GM18907 (cell line): ENCODE measurements at regions not wholly inside any gene's neighbourhood (a gene's known extent, or its start where the extent isn't known, plus 50 kb on each side); places are given as distances from the start of the nearest gene placed in this dataset.
"Not testable (repeated sequence)": the region's sequence is repeated elsewhere in the genome, so short reads cannot be mapped to it uniquely, and the experiment has no call there.

Experiments used
- ATAC-seq: cut with Tn5 transposase; IDR thresholded peaks from one replicate; pipeline ENCODE4 v1.9.1; 2021; ENCODE audit warnings: mild to moderate bottlenecking, moderate library complexity; ENCODE audit not compliant: unreplicated experiment

- ATAC-seq, result no peak
These were observed 50.7 kb upstream of the TNFSF4 start for GRCh38 chr1:173257805-173258204.

DNA sequence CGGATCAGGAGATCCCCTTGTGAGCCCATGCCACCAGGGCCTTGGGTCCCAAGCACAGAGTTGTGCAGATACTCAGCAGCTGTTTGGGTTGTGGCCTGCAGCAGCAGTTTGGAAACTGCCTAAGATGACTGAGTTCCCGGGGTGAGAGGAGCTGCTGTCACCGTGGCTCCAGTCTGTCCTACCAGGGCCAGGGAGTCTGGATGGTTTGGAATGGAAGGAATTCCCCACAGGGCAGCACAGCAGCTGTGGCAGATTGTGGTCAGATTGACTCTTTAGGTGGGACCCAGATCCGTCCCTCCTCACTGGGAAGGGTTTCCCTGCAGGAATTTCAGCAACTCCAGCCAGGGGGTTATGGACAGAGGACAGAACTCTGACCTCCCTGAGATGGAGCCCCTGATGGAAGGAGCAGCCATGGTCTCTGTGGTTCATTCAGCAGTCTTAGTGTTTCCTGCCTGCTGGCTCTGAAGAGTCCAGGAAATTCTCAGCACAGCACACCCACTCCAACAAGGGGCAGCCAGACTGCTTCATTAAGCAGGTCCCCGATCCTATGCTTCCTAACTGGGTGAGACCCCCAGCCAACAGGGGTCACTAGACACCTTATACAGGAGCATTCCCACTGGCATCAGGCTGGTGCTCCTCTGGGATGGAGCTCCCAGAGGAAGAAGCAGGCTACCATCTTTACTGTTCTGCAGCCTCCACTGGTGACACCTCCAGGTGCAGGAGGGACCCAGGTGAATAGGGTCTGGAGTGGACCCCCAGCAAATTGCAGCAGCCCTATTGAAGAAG is 51.5 kb upstream of the TNFSF4 start:
- no peak for ATAC-seq

GRCh38 chr1:173260329-173260728 is 53.2 kb upstream of the TNFSF4 start:
- ATAC-seq, result not testable (repeated sequence)

DNA sequence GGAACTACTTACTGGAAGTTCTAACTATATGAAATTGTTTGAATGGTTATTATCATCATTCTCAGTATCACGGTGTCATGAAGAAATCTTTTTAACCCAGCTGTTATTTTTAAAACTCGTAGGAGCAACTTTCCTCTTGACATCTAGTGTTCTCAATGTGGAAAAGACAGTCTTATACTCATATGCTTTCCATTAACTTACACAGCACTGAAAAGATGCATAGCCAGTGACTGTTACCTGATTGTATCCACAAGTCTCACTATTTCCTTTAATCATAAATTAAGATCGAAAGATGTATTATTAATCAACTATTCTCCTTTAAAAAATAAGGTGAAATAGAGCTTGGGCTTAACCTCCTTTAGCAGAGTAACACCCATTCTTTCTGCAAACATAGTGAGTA is 59.7 kb upstream of the TNFSF4 start:
- ATAC-seq, result no peak

- ATAC-seq, result no peak
These were observed 60.4 kb upstream of the TNFSF4 start for GRCh38 chr1:173267453-173267945.

DNA sequence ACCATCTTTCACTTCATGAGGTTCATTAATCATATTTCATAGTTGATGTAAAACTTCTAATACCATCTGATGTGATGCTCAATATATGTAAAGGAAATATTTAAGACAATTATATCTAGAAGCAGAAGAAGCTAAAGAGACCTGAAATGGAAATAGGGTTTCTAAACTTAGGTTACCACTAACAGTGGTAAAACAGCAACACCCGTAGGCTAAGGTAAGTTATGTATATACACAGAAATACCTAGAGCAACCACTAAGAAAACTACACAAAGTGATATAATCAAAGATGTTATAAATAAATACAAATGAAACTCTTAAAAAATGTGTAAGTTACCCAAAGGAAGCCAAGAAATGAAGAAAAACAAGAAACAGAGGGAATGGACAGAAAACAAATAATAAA is 61.1 kb upstream of the TNFSF4 start:
- no peak for ATAC-seq

DNA sequence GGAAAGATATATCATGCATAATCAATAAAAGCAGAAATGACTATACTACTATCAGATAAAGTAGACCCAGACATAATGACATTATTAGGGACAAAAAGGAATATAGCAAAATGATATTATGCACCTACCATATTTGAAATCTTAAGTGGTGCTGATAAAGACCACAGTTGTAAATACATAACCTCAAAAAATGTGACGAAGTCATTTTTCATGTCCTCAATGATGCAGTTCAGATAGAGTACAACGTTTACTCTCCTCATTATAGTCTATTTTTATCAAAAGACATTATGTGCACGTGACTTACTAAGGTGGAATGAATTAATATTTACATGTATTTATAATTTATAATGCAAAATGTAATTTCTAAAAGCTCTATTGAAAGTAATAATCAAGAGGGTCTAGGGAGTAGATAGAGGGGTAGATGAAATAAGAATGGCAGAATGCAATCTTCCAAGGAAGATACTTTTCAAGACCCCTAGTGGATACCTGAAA is 61.7 kb upstream of the TNFSF4 start:
- no peak for ATAC-seq

DNA sequence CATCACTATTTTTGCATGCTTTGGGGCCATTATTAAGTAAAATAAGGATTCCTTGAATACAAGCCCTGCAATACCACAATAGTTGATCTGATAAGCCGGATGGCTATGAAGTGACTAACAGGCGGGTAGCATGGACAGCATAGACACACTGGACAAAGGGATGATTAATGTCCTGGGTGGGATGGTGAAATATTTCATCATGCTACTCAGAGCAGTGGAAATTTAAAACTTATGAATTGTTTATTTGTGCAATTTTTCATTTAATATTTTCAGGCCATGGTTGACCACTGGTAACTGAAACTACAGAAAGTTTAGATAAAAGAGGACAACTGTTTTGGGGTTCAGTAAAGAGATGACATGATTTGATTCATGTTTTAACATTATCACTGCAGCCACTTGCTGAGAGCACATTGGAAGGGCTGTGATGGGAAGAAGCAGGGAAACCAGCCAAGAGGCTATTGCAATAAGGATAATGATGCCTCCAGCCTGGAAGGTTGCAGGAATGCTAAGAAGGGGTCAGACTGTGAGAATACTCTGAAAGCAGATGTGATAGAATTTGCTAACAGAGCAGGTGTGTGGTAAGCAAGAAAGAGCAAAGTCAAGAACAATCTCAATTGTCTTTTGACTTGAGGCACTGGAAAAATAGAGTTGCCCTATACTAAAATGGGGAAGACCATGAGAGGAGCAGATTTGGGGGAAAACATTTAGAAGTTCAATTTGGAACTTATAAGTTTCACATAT is 62.5 kb upstream of the TNFSF4 start:
- no peak for ATAC-seq

- no peak for ATAC-seq
These were observed 63.1 kb upstream of the TNFSF4 start for GRCh38 chr1:173270243-173270642.

GRCh38 chr1:173271021-173271420 is 63.9 kb upstream of the TNFSF4 start:
- not testable (repeated sequence) for ATAC-seq

DNA sequence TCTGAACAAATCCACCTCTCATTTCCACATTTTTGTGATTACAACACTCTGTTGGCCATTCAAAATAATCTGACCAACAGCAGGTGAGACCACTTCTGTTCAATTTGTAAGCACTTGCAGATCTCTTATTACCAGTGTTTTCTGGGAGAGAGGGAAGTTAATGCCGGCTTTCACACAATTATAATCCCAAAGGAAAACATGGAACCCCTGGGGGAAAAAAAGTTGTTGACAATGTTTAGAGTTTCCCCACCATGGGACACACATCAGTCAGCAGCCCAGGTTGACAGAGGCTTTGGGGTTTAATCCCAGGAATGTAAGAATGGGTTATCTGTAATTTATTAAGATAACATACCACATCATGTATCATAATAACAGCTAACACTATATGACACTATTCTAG is 68.4 kb upstream of the TNFSF4 start:
- ATAC-seq, result no peak

DNA sequence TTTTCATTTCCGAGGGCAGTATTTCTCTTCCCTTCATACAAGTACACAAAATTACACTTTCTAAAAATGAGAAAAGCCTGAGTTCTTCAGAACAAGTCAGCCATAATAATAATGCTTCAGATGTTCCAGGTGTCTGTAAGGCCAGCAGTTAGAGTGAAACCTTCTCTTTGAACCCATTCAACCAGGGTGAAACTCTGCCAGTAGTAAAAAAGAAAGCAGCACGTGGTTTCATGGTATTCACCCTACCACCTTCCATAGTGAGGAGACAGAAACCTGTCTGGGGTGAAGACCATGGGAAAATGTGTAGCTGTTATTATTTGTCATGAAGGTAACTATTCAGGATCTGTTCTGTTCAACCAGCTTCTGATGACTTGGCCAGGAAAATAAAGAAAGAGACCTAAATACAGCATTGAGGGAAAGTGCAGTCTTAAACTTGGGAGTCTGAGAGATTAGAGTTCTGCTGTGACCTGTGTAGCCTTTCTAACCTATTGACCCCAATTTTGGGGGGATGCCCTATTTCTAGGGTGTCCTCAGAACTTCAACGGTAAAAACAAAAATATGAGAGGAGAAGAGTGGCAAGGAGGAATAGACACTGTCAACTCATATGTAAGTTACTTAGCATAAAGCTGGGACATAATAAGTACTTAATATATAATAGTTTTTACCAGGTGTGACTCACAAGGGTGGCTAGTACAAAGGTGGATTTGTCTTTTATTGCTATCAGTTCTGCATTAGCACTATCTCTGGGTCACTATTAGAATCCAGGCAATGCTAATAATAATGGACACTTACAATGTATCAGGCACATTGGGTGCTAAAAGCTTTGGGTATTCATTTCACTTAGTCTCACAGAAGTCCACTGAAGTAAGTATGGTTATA is 70.0 kb upstream of the TNFSF4 start:
- peak; percentile 95 for ATAC-seq

DNA sequence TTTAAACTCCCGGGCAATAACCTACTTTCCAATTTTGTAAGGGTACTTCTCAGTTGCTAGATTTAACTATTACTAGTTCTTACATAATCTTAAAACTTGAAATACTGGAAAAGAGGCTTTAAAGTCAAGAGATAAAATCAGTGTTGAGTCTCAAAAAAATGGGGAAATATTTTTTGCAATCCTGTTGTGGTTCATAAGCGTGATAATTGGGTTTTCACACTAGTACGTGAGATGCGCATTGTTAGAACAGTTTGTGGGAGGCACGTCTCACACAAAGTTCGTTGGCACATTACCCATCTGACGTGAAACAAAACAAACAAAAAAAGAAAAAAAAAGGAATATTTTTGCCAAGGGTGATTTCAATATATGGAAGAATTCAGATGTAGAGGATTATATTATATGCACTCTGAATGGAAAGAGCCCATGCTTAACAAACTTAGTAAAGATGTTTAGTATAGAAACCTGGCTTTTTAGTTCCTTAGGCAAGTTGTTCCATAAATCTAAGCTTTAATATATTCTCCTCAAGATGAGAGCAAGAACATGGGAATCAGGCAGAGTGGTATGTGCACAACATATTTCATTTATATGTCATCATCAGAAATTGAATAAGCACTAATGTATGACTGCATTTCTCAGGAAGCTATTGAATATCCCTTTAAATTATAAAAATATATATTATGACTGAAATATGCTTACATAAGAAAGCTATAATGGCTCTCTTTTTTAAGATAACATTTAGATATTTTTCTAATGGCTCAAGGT is 73.9 kb upstream of the TNFSF4 start:
- no peak for ATAC-seq

GRCh38 chr1:173285048-173285447 is 77.9 kb upstream of the TNFSF4 start:
- ATAC-seq, result no peak

- no peak for ATAC-seq
These were observed 80.7 kb upstream of the TNFSF4 start for GRCh38 chr1:173287785-173288184.

- ATAC-seq, result no peak
These were observed 86.6 kb upstream of the TNFSF4 start for GRCh38 chr1:173293756-173294155.

DNA sequence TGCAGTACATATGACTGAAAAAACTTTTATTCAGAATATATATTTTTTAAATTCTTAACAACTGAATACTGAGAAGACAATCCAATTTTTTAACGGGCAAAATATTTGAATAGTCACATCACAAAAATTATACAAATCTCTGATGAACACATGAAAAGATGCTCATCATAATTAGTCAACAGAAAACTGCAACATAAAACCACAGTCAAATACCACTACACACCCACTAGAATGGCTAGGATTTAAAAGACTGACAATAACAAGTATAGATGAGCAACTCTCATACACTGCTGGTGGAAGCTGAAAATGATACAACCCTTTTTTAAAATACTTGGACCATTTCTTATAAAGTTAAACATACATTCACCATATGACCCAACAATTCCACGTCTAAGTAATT is 87.7 kb upstream of the TNFSF4 start:
- ATAC-seq, result no peak

GRCh38 chr1:173295391-173295790 is 88.3 kb upstream of the TNFSF4 start:
- no peak for ATAC-seq

- no peak for ATAC-seq
These were observed 88.9 kb upstream of the TNFSF4 start for GRCh38 chr1:173295995-173296394.

- ATAC-seq, result peak; percentile 94
These were observed 90.8 kb upstream of the TNFSF4 start for GRCh38 chr1:173297798-173298391.
